Upper lobe of left lung (tissue), 6 donors: ENCODE measurements at regions not wholly inside any gene's neighbourhood (a gene's known extent, or its start where the extent isn't known, plus 50 kb on each side); places are given as distances from the start of the nearest gene placed in this dataset.

Experiments
- ATAC-seq, 2 donors: fragments of 200-7000 bp; cut with Tn5 transposase; one replicate each; pipeline ENCODE4 v1.9.1; 2022; ENCODE audit warnings: mild to moderate bottlenecking in 2 of 2, moderate library complexity in 2 of 2; ENCODE audit not compliant: low FRiP score in 2 of 2
- DNase-seq, 2 donors: peaks; one replicate each; pipeline ENCODE4 v3.0.0-alpha.2; 2019 to 2020
- H3K27ac ChIP-seq, 4 donors: fragments of 200-600 bp; sonication (generic); one replicate each; pipeline ENCODE4 v1.5.1; 2016 to 2019
- H3K27me3 ChIP-seq, 4 donors: fragments of 200-600 bp; sonication (generic); one replicate each; pipeline ENCODE4 v1.5.1; 2017 to 2019
- H3K36me3 ChIP-seq, 4 donors: fragments of 200-600 bp; sonication (generic); one replicate each; pipeline ENCODE4 v1.5.1; 2016 to 2019
- H3K4me1 ChIP-seq, 4 donors: fragments of 200-600 bp; sonication (generic); one replicate each; pipeline ENCODE4 v1.5.1; 2018 to 2019
- H3K4me3 ChIP-seq, 4 donors: fragments of 200-600 bp; sonication (generic); one replicate each; pipeline ENCODE4 v1.5.1; 2017 to 2019; ENCODE audit warnings: mild to moderate bottlenecking in 2 of 4, moderate library complexity in 1 of 4
- H3K9me3 ChIP-seq, 4 donors: fragments of 200-600 bp; sonication (generic); one replicate each; pipeline ENCODE4 v1.5.1; 2018 to 2019
- CTCF ChIP-seq, 6 experiments: fragments of 450-650 bp in 4 of 6; fragments of 200-600 bp in 2 of 6; sonication (generic) in 2 of 6; IDR thresholded peaks; one replicate each; pipeline ENCODE4 v1.5.1; 2016 to 2019; ENCODE audit warnings: antibody characterized with exemption in 6 of 6
- EP300 ChIP-seq, 4 donors: sonication (generic); formaldehyde crosslinking; IDR thresholded peaks; one replicate each; pipeline ENCODE4 v1.5.1; 2017; ENCODE audit warnings: antibody characterized with exemption in 4 of 4, control low read depth in 2 of 4
- POLR2A ChIP-seq, 4 donors: fragments of 450-650 bp; IDR thresholded peaks; one replicate each; pipeline ENCODE4 v1.5.1; 2016 to 2017; ENCODE audit warnings: antibody characterized with exemption in 4 of 4, mild to moderate bottlenecking in 2 of 4
- POLR2AphosphoS5 ChIP-seq, 2 donors: sonication (generic); formaldehyde crosslinking; IDR thresholded peaks; one replicate each; pipeline ENCODE4 v1.5.1; 2017; ENCODE audit warnings: antibody characterized with exemption in 2 of 2
- WGBS, 2 donors: methylation state at CpG; one replicate each; pipeline ENCODE4 v1.1.5; 2017 to 2018; 5-methylcytosine and 5-hydroxymethylcytosine counted together
- donor health status: DM: no; HTN: no; CAD: no; lungs with moderate emphysema.
- donor health status: DM: no; HTN: yes; CAD: no; lungs with severe emphysema.

- Histone ChIP-seq H3K4me1 (no peaks in the 10 kb centered on the region), H3K36me3 (no peaks in the 10 kb centered on the region), H3K27ac (no peak overlapping the region), H3K27me3 (no peaks in the 10 kb centered on the region), H3K9me3 (peaks cover 0 to 3% (median 0%) of the 10 kb centered on the region in 4 donors), H3K4me3 (no peak overlapping the region)
- TF ChIP-seq POLR2A (IDR thresholded peaks at IDR 0.05) = no peak
- no peak for TF ChIP-seq POLR2AphosphoS5 (IDR thresholded peaks at IDR 0.05)
- TF ChIP-seq CTCF (IDR thresholded peaks at IDR 0.05) = no peak
- no peak for TF ChIP-seq EP300 (IDR thresholded peaks at IDR 0.05)
- 93 to 94% methylated on average over 2 of the region's 2 CpGs for WGBS, 2 donors
- DNase-seq (no peak), ATAC-seq (no peak)
Observed at GRCh38 chr15:96245252-96245651, 85.2 kb upstream of the NR2F2 start.

- WGBS, 2 donors = 85 to 96% methylated on average over 4 of the region's 4 CpGs
- H3K36me3 ChIP-seq = no peaks in the 10 kb centered on the region
- no peaks in the 10 kb centered on the region for H3K9me3 ChIP-seq
- no peaks in the 10 kb centered on the region for H3K27me3 ChIP-seq
- DNase-seq (no peak), ATAC-seq (no peak)
- H3K27ac ChIP-seq = no peak overlapping the region
- no peak for TF ChIP-seq EP300 (IDR thresholded peaks at IDR 0.05)
- TF ChIP-seq POLR2A (IDR thresholded peaks at IDR 0.05) = no peak
- TF ChIP-seq POLR2AphosphoS5 (IDR thresholded peaks at IDR 0.05) = no peak
- no peak for TF ChIP-seq CTCF (IDR thresholded peaks at IDR 0.05)
- no peak overlapping the region for H3K4me3 ChIP-seq
- no peaks in the 10 kb centered on the region for H3K4me1 ChIP-seq
Observed at GRCh38 chr15:96246057-96246456, 84.4 kb upstream of the NR2F2 start.

DNA sequence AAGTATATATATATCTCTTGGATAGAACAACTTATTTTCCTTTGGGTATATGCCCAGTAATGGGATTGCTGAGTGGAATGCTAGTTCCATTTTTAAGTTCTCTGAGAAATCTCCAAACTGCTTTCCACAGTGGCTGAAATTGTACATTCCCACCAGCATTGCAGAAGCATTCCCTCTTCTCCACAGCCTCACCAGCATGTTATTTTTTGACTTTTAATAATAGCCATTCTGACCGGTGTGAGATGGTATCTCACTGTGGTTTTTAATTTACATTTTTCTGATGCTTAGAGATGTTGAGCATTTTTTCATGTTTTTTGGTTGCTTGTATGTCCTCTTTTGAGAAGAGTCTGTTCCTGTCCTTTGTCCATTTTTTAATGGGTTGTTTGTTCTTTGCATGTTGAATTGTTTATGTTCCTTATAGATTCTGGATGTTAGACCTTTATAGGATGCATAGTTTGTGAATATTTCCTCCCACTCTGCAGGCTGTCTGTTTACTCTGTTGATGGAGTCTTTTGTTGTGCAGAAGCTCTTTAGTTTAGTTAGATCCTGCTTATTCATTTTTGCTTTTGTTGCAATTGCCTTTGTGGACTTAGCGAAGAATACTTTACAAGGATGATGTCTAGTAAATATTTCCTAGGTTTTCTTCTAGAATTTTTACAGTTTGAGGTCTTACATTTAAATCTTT lies 82.7 kb upstream of the NR2F2 start:
- DNase-seq (no peak), ATAC-seq (no peak)
- TF ChIP-seq EP300 (IDR thresholded peaks at IDR 0.05) (no peak), POLR2AphosphoS5 (IDR thresholded peaks at IDR 0.05) (no peak), CTCF (IDR thresholded peaks at IDR 0.05) (no peak), POLR2A (IDR thresholded peaks at IDR 0.05) (no peak)
- Histone ChIP-seq H3K36me3 (no peaks in the 10 kb centered on the region), H3K4me3 (no peak overlapping the region), H3K27ac (no peak overlapping the region), H3K27me3 (no peaks in the 10 kb centered on the region), H3K4me1 (no peaks in the 10 kb centered on the region), H3K9me3 (no peaks in the 10 kb centered on the region)
- WGBS, 2 donors = 80 to 90% methylated on average over 2 of the region's 2 CpGs

- no peaks in the 10 kb centered on the region for H3K36me3 ChIP-seq
- peak in 1 of 2 donors; percentile 77 for ATAC-seq
- TF ChIP-seq POLR2A (IDR thresholded peaks at IDR 0.05) (no peak), CTCF (IDR thresholded peaks at IDR 0.05) (no peak), EP300 (IDR thresholded peaks at IDR 0.05) (no peak), POLR2AphosphoS5 (IDR thresholded peaks at IDR 0.05) (no peak)
- no peak overlapping the region for H3K4me3 ChIP-seq
- WGBS, 2 donors = 63 to 74% methylated on average over 5 of the region's 5 CpGs
- no peak overlapping the region for H3K27ac ChIP-seq
- no peak for DNase-seq
- no peaks in the 10 kb centered on the region for H3K9me3 ChIP-seq
- no peaks in the 10 kb centered on the region for H3K27me3 ChIP-seq
- H3K4me1 ChIP-seq = no peaks in the 10 kb centered on the region
Observed at GRCh38 chr15:96252148-96252547, 78.4 kb upstream of the NR2F2 start.
